PFSK-1 (cell line): ENCODE measurements at regions not wholly inside any gene's neighbourhood (a gene's known extent, or its start where the extent isn't known, plus 50 kb on each side); places are given as distances from the start of the nearest gene placed in this dataset.

Experiments
- FOXP2 ChIP-seq: optimal IDR thresholded peaks from 2 replicates; pipeline ENCODE3; 2011; ENCODE audit warnings: borderline replicate concordance, control low read depth, inconsistent platforms; ENCODE audit not compliant: insufficient read depth; ENCODE audit errors: extremely low read length, extremely low read depth
- POLR2AphosphoS5 ChIP-seq: IDR thresholded peaks from 2 replicates; pipeline ENCODE4 v1.6.1; 2012; ENCODE audit warnings: low read depth, mild to moderate bottlenecking, control low read depth, low read length, moderate library complexity
- REST ChIP-seq, 2 experiments: IDR thresholded peaks; 2 replicates each; pipeline versions ENCODE4 v1.6.1 to v1.8.0; 2011 to 2012; ENCODE audit warnings: low read depth in 2 of 2, low read length in 2 of 2, control low read depth in 1 of 2, inconsistent platforms in 1 of 2, mild to moderate bottlenecking in 1 of 2, moderate library complexity in 1 of 2; ENCODE audit not compliant: insufficient read depth in 1 of 2
- SIN3A ChIP-seq: IDR thresholded peaks from 2 replicates; pipeline ENCODE4 v1.6.1; 2012; ENCODE audit warnings: mild to moderate bottlenecking, low read length, moderate library complexity, borderline replicate concordance; ENCODE audit not compliant: insufficient read depth
- TAF1 ChIP-seq: IDR thresholded peaks from 2 replicates; pipeline ENCODE4 v1.6.1; 2012; ENCODE audit warnings: low read length, control low read depth, borderline replicate concordance; ENCODE audit not compliant: insufficient read depth

- TF ChIP-seq TAF1 (no peak), FOXP2 (no peak), REST (IDR thresholded peaks at IDR 0.05; ENCODE audit: insufficient read depth in 1 of 2, low read depth in 2 of 2, low read length in 2 of 2) (no peak), SIN3A (no peak), POLR2AphosphoS5 (no peak)
These were observed 88.4 kb upstream of the GRAMD2B start for GRCh38 chr5:126334760-126335159.

GRCh38 chr5:126335886-126336285 lies 87.3 kb upstream of the GRAMD2B start:
- TF ChIP-seq POLR2AphosphoS5 = no peak

GRCh38 chr5:126338635-126339034 lies 84.6 kb upstream of the GRAMD2B start:
- no peak for TF ChIP-seq SIN3A
- no peak for TF ChIP-seq FOXP2
- no peak for TF ChIP-seq TAF1
- no peak for TF ChIP-seq POLR2AphosphoS5
- TF ChIP-seq REST (IDR thresholded peaks at IDR 0.05; ENCODE audit: insufficient read depth in 1 of 2, low read depth in 2 of 2, low read length in 2 of 2) = no peak

- no peak for TF ChIP-seq SIN3A
- TF ChIP-seq FOXP2 = no peak
- TF ChIP-seq POLR2AphosphoS5 = no peak
- no peak for TF ChIP-seq TAF1
- no peak for TF ChIP-seq REST (IDR thresholded peaks at IDR 0.05; ENCODE audit: insufficient read depth in 1 of 2, low read depth in 2 of 2, low read length in 2 of 2)
These were observed 83.9 kb upstream of the GRAMD2B start for GRCh38 chr5:126339215-126339805.

GRCh38 chr5:126341906-126342630 lies 81.1 kb upstream of the GRAMD2B start:
- no peak for TF ChIP-seq FOXP2
- no peak for TF ChIP-seq TAF1
- no peak for TF ChIP-seq SIN3A
- no peak for TF ChIP-seq REST (IDR thresholded peaks at IDR 0.05; ENCODE audit: insufficient read depth in 1 of 2, low read depth in 2 of 2, low read length in 2 of 2)
- TF ChIP-seq POLR2AphosphoS5 = no peak
